Pulmonary artery endothelial cell (primary cell): ENCODE measurements at regions not wholly inside any gene's neighbourhood (a gene's known extent, or its start where the extent isn't known, plus 50 kb on each side); places are given as distances from the start of the nearest gene placed in this dataset.
"Not testable (repeated sequence)": the region's sequence is repeated elsewhere in the genome, so short reads cannot be mapped to it uniquely, and the experiment has no call there.

Experiments used
- DNase-seq: peaks from one replicate; pipeline ENCODE4 v3.0.0-alpha.2; 2011; ENCODE audit warnings: low read depth, low spot score

- DNase-seq, result no peak
Measured at GRCh38 chr12:68984796-68985573, 52.0 kb upstream of the CPM start.

DNA sequence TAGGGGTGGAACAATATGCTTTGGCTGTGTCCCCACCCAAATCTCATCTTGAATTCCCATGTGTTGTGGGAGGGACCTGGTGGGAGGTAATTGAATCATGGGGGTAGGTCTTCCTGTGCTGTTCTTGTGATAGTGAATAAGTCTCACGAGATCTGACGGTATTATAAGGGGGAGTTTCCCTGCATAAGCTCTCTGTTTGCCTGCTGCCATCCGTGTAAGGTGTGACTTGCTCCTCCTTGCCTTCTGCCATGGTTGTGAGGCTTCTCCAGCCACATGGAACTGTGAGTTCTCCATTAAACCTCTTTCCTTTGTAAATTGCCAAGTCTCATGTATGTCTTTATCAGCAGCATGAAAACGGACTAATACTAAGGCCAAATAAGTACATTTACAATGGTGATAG is 64.6 kb upstream of the CPM start:
- not testable (repeated sequence) for DNase-seq

DNA sequence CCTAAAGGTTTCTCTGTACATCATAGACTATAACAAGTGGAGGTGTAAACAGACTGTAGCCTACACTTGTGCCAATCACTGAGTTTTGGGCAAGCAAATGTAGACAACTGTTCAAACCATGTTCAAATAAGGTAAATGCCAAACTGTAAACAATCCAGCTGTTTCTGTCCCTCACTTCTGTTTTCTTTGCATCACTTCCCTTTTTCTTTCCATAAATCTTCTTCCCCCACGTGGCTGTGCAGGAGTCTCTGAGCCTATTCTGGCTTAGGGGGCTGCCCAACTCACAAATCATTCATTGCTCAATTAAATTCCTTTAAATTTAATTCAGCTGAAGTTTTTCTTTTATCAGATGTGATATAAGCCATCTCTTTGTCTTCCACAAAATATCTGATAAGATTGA is 65.1 kb upstream of the CPM start:
- DNase-seq, result no peak

DNA sequence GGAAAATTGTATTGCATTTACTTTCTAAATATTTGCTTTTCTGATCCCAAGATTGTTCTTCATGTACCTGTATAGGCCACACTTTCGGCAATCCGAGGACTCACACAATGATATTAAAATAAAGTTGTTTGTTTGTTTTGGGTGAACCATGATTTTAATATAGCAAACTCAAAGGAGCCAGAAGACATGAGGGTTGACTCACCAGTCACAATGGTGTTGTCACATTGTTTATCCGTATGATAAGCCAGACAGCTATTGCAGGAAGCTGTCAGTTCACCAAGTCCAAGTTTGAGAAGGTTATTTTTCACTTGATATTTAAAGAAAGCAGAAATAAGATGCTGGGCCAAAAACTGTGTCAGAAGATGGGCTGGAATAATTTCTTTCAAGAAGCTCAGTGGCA is 67.1 kb upstream of the CPM start:
- DNase-seq, result no peak

DNA sequence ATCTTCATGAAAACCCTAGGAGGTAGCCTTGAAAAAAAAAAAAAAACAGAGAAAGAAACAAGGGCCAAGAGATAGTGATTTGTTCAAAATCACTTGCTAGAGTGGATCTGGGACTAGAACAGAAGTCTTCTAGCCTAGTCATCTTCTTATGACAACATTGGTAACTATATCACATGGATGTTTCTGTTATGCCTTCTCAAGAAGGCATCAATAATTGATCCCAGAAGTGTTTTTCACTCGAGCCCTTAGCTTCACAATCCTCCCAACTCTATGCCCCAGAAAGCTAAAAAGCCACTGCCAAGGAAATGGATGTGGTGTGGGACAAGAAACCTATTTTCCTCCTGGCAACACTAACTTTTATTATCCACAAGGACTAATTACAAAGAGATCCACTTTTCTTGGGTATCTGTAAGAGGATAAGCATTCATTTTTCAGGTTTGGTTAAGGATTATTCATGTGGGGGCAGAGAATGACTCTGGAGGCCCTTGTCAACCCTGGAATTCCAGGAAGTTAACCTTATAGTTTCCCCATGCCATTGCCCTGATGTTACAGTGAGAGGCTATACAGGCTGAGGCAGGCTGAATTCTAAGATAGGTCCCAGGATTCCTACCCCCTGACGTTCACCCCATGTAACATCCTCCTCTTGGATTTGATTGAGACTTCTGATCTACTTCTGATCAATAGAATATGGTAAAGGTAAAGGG is 67.7 kb upstream of the CPM start:
- DNase-seq, result no peak

DNA sequence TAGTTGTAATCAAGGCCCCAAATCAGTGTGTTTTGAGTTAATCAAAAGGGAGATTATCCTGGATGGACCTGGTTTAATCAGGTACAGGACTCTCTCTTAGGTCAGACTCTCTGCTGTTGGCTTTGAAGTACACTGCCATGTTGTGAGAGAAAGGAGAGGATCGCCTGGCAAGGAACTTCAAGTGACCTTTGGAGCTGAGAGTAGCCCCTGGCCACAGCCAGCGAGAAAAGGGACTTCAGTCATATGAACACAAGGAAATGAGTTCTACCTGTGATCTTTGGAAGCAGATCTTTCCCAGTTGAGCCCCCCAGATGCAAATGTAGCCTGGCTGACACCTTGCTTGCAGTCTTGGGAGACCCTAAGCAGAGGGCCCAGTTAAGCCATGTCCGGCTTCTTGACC is 68.3 kb upstream of the CPM start:
- DNase-seq, result no peak

DNA sequence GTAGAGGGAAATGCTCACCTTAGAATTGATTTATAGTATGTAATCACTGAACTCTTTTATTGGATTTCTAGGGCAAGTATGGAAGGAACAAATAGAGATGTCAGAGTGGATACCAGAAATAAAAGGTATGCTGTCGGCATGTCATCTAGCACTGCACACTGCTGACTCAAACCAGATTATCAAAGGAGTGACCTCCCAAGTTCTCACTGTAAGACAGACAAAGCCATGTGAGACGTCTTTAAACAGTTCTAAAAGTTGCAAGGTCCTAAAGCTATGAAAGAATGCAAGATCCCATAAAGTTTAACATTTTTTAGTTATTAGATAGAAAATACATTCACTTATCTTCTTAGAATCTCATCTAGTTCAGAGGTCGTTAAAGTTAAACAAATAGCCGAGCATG is 70.0 kb upstream of the CPM start:
- DNase-seq, result no peak

- no peak for DNase-seq
Measured at GRCh38 chr12:69003991-69004390, 71.0 kb upstream of the CPM start.

DNA sequence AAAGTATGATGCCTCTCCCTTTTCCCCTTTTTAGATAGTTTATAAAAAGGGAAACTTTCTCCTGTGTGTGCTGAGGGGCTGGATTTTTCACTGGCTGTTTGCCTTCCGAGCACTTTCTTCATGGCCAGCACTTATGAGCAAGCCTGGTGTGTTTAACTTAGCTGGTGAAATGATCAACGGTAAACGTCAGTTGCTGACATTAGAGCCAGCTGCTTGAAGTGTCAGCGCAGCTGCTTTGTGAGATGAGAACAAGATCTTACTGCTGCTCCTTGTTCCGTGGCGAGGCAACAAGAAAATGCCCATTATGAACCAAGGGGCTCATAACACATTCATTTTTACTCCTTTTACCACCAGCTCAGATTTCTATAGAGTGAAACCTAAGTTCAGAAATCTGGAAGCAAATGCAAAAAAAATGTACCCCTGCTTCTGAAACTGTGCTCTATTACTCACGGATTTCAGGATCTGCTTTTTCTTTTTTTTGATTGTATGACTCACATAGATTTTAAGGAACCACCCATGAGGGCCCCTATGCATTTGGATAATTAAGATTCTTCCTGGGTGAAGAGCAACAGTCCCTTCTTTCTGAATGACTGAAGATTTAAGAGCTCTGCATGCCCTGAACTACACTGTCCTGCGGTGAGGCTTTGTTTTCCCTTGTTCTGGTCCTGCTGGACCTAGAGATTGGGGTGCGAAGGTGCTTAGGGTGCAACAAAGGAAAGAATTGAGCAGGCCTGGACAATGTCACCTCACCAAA is 74.3 kb upstream of the CPM start:
- DNase-seq, result no peak

- DNase-seq, result no peak
Measured at GRCh38 chr12:69007855-69008351, 74.9 kb upstream of the CPM start.

GRCh38 chr12:69008520-69008919 is 75.5 kb upstream of the CPM start:
- DNase-seq, result no peak

DNA sequence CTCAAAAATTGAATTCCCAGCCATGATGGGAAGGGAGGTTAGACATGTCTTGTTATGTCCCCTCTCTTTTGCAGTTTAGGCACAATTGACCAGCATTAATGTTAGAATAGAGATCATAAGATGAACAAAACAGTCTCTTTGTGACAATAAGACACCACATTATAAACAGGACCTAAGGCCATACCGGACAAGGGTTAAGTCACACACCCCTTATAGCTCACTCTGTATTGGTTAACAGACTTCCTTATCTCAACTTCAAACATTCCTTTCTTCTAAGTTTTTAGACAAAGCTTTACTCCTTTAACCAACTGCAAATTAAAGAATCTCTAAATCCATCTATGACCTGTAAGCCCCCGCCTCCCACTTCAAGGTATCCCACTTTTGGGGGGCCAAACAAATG is 81.1 kb upstream of the CPM start:
- DNase-seq, result no peak

- no peak for DNase-seq
Measured at GRCh38 chr12:69015017-69015416, 82.0 kb upstream of the CPM start.

DNA sequence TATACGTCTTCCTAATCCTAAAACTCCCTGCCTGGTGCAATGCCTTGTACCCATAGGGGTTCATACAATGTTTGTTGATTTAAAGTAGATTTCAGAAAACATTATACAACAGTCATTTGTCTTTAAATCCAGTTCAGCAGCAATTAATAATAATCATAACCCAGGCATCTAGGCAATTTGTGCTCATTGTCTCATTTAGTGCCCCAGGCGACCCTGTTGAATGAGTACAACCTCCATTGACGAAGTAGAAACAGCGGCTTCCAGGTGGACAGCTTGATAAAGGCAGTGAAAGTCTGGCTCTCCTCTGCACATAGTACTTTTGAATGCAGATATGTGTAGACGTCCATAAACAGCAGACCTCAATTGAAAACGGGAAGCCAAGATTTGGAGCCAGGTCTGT is 82.9 kb upstream of the CPM start:
- no peak for DNase-seq

DNA sequence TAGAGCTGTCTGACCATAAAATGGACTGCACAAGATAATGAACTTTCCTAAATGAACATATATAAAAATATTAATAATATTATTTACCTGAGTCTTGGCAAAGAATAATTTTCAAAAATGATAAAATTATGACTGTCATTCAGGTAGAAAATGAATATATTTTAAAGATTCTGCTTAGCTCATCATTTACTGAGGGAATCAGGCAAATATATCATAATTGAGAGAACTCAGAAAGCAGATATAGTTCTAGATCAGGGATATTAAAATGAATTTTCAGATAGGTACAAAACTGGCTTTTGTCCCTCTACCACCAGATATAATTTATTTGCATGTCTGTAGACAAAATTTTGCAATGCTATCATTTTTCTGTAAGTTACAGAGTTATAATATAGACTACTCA is 86.1 kb upstream of the CPM start:
- no peak for DNase-seq

DNA sequence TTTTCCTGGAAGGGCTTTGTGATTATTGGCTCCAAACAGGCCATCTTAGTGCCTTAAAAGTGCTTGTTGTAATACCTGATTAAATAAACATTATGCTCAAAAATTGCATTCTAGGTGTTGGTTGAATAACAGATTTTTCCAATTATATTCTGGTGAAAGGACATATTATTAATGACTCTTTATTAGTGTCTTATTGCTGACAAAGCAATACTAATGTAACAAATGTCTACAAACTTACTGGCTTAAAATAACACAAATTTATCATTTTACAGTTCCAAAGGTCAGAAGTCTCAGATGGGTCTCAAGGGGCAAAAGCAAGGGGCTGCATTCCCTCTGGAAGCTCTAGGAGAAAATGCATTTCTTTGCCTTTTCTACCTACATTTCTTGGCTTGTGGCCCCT is 86.9 kb upstream of the CPM start:
- DNase-seq, result no peak

GRCh38 chr12:69022674-69023073 is 89.7 kb upstream of the CPM start:
- DNase-seq, result no peak

DNA sequence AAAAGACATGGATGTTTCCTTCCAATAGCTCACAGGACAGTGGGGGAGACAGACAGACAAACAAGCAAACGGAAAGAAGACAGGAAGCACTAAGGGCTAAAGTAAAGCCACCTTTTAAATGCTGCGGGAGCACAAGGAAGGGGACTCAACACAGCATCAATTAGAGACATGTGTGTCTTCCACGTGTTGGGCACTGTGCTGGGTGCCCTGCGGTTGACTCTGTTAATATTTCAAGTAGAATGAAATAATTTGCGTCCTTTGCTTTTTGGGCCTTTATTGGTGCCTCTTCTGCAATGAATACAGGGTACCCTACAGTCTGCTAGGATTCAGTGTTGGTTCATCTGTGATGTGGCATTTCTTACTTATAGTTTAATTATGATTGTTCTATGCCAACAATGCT is 90.9 kb upstream of the CPM start:
- DNase-seq, result no peak

- DNase-seq, result no peak
Measured at GRCh38 chr12:69024413-69024812, 91.4 kb upstream of the CPM start.

- no peak for DNase-seq
Measured at GRCh38 chr12:69024907-69025306, 91.9 kb upstream of the CPM start.

GRCh38 chr12:69026336-69026735 is 93.4 kb upstream of the CPM start:
- no peak for DNase-seq

GRCh38 chr12:69027411-69027881 is 94.5 kb upstream of the CPM start:
- DNase-seq, result peak; percentile 2
